GM12873 (cell line): ENCODE measurements at regions not wholly inside any gene's neighbourhood (a gene's known extent, or its start where the extent isn't known, plus 50 kb on each side); places are given as distances from the start of the nearest gene placed in this dataset.

Experiments
- CTCF ChIP-seq: IDR thresholded peaks from 2 replicates; pipeline ENCODE4 v1.5.1; 2012; ENCODE audit warnings: low read depth, mild to moderate bottlenecking, moderate library complexity, low read length, control low read depth; ENCODE audit not compliant: insufficient read depth; ENCODE audit errors: missing control alignments

DNA sequence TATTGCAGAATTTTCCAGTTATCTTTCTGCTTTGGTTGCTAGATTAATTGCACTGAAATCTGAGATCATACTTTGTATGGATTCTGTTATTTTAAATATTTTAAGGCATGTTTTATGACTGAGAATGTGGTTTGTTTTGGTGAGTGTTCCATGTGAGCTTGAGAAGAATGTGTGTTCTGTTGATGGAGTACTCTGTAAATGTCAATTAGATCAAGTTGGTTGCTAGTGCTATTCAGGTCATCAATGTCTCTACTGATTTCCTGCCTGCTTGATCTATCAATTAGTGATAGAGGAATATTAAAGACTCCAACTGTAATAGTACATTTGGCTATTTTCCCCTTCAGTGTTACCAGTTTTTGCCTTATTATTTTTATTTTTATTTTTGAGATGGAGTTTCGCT, 64.3 kb upstream of the SHANK2 start:
- no peak for TF ChIP-seq CTCF

GRCh38 chr11:71311928-71312510, 59.6 kb upstream of the SHANK2 start:
- TF ChIP-seq CTCF = no peak

GRCh38 chr11:71311176-71311925, 59.0 kb upstream of the SHANK2 start:
- no peak for TF ChIP-seq CTCF

GRCh38 chr11:71310184-71310583, 57.8 kb upstream of the SHANK2 start:
- TF ChIP-seq CTCF = no peak

DNA sequence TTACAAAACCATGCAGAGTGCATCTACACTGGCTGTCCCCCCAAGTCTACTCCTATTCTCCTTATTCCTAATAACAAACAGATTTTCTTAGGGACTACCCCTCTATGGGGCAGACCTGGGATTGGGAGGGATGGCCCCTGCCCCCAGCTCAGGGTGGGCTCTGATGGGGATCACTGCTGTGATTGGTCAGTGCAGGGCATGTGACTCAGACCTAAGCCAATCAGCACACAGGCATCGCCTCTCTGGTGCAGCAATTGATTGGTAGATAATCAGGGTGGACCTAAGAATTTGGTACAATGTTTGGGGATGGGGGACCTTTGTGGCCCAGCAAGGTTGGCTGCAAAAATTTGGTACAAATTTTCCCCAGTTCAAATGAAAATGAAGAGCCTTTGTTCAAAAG, 57.2 kb upstream of the SHANK2 start:
- TF ChIP-seq CTCF = no peak

- TF ChIP-seq CTCF = no peak
Observed at GRCh38 chr11:71309181-71309580, 56.8 kb upstream of the SHANK2 start.

DNA sequence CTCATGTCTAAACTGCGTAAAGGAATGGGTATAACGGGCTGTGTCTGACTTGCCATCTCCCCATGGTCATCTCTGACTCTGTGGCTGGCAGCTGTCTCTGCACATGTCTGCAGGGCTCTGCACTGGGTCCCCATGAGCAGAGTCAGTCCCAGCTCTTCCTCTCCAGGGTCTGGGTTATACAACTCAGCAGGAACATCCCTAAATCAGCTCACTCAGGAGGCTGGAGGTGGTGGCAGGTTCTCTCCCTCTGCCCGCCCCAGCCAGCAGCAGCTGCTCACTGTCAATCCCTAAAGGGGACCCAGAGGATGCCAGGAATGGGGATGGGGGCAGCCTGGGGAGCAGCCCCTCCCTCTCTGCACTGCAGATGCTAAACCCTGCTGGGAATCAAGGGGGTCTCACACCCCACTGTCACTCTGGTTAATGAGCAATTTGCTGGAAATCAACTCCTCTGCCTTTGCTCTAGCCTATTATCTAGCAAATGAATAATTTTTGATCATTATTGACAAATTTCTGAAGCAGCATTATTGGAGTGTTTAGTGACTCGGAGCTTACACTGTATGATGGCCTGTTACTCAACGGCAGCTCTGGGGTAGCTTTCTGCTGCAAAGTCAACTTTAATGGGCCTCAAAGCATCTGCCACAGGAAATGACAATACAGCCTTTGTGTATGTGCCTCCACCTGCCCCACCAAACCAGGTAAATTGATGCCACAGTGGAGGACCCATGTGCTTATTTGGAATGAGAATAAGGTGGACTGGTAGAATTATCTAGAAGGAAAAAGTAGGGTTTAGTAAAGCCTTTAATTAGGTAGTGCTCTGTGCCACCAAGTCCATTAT, 55.7 kb upstream of the SHANK2 start:
- TF ChIP-seq CTCF = no peak
